WTC11 (cell line): ENCODE measurements at regions not wholly inside any gene's neighbourhood (a gene's known extent, or its start where the extent isn't known, plus 50 kb on each side); places are given as distances from the start of the nearest gene placed in this dataset.

Source experiments
- ATAC-seq: fragments of 200-7000 bp; cut with Tn5 transposase; 2 replicates; pipeline ENCODE4 v1.10.0; 2021; ENCODE audit warnings: mild to moderate bottlenecking, moderate library complexity
- CTCF ChIA-PET: fragments of 300-600 bp; sonication (Branson Sonifier 250); formaldehyde crosslinking; loops from one replicate; lab custom pipeline; 2021; ENCODE audit warnings: antibody characterized with exemption; lab: Charles Lee
- POLR2A ChIA-PET: fragments of 350-600 bp; sonication (Branson Sonifier 250); formaldehyde crosslinking; loops from one replicate; lab custom pipeline; 2021; ENCODE audit warnings: antibody characterized with exemption; lab: Charles Lee
- DNase-seq: peaks from one replicate; pipeline ENCODE4 v3.0.0; 2021; ENCODE audit warnings: low spot score
- H3K27ac Mint-ChIP-seq: 2 replicates; pipeline ENCODE4 v1.8.0; 2021; ENCODE audit warnings: mixed read lengths
- H3K27me3 Mint-ChIP-seq: 2 replicates; pipeline ENCODE4 v1.8.0; 2021; ENCODE audit warnings: low read depth, mild to moderate bottlenecking, moderate library complexity, mixed read lengths
- H3K36me3 Mint-ChIP-seq: 2 replicates; pipeline ENCODE4 v1.8.0; 2021; ENCODE audit warnings: mixed read lengths
- H3K4me1 Mint-ChIP-seq: 2 replicates; pipeline ENCODE4 v1.8.0; 2022; ENCODE audit warnings: mixed read lengths
- H3K4me3 Mint-ChIP-seq: 2 replicates; pipeline ENCODE4 v1.8.0; 2021; ENCODE audit warnings: mild to moderate bottlenecking, moderate library complexity, mixed read lengths
- H3K9me3 Mint-ChIP-seq: 2 replicates; pipeline ENCODE4 v1.8.0; 2021; ENCODE audit warnings: mixed read lengths
- ATF1 ChIP-seq: sonication (generic); formaldehyde crosslinking; IDR thresholded peaks from 2 replicates; pipeline ENCODE4 v1.8.1; 2023; ENCODE audit warnings: mild to moderate bottlenecking, moderate library complexity, missing genetic modification reagents
- CBFB ChIP-seq: sonication (generic); formaldehyde crosslinking; IDR thresholded peaks from 2 replicates; pipeline ENCODE4 v1.8.1; 2022; ENCODE audit warnings: mild to moderate bottlenecking, low read depth, missing genetic modification reagents
- CREB1 ChIP-seq: sonication (generic); formaldehyde crosslinking; IDR thresholded peaks from 2 replicates; pipeline ENCODE4 v1.8.0; 2023; ENCODE audit warnings: mild to moderate bottlenecking, missing genetic modification reagents
- CREM ChIP-seq: sonication (generic); formaldehyde crosslinking; IDR thresholded peaks from 2 replicates; pipeline ENCODE4 v1.8.1; 2022; ENCODE audit warnings: mild to moderate bottlenecking, missing genetic modification reagents, moderate library complexity
- KAT7 ChIP-seq: sonication (generic); formaldehyde crosslinking; IDR thresholded peaks from 2 replicates; pipeline ENCODE4 v1.8.1; 2023; ENCODE audit warnings: missing genetic modification reagents, mild to moderate bottlenecking, borderline replicate concordance
- MYBL2 ChIP-seq: sonication (generic); formaldehyde crosslinking; IDR thresholded peaks from 2 replicates; pipeline ENCODE4 v1.8.1; 2023; ENCODE audit warnings: mild to moderate bottlenecking, moderate library complexity, missing genetic modification reagents
- SMAD4 ChIP-seq: sonication (generic); formaldehyde crosslinking; IDR thresholded peaks from 2 replicates; pipeline ENCODE4 v1.8.0; 2022; ENCODE audit warnings: mild to moderate bottlenecking, missing genetic modification reagents
- TCF7 ChIP-seq: sonication (generic); formaldehyde crosslinking; IDR thresholded peaks from 2 replicates; pipeline ENCODE4 v1.8.0; 2022; ENCODE audit warnings: mild to moderate bottlenecking, low read depth, missing genetic modification reagents, moderate library complexity
- ZBTB21 ChIP-seq: sonication (generic); formaldehyde crosslinking; IDR thresholded peaks from 2 replicates; pipeline ENCODE4 v1.8.1; 2023; ENCODE audit warnings: mild to moderate bottlenecking, missing genetic modification reagents, borderline replicate concordance
- ZNF121 ChIP-seq: sonication (generic); formaldehyde crosslinking; IDR thresholded peaks from 2 replicates; pipeline ENCODE4 v1.8.0; 2023; ENCODE audit warnings: missing genetic modification reagents
- ZNF219 ChIP-seq: sonication (generic); formaldehyde crosslinking; IDR thresholded peaks from 2 replicates; pipeline ENCODE4 v1.8.0; 2023; ENCODE audit warnings: missing genetic modification reagents, mild to moderate bottlenecking, borderline replicate concordance
- ZNF671 ChIP-seq: fragments of 250-450 bp; sonication (Bioruptor Pico); IDR thresholded peaks from 2 replicates; pipeline ENCODE4 v1.8.0; 2021; ENCODE audit warnings: mild to moderate bottlenecking
- TF ChIP-seq, protein P1 (sequence below): sonication (generic); formaldehyde crosslinking; IDR thresholded peaks from 2 replicates; pipeline ENCODE4 v1.8.0; 2023; ENCODE audit warnings: mild to moderate bottlenecking, missing genetic modification reagents
- TF ChIP-seq, protein P2 (sequence below): fragments of 250-450 bp; sonication (Bioruptor Pico); IDR thresholded peaks from 2 replicates; pipeline ENCODE4 v1.8.0; 2021; ENCODE audit warnings: mild to moderate bottlenecking
- TF ChIP-seq, protein P3 (sequence below): sonication (generic); formaldehyde crosslinking; IDR thresholded peaks from 2 replicates; pipeline ENCODE4 v1.8.1; 2023; ENCODE audit warnings: mild to moderate bottlenecking, missing genetic modification reagents, moderate library complexity
- TF ChIP-seq, protein P4 (sequence below): sonication (generic); formaldehyde crosslinking; IDR thresholded peaks from 2 replicates; pipeline ENCODE4 v1.8.1; 2023; ENCODE audit warnings: mild to moderate bottlenecking, missing genetic modification reagents
- TF ChIP-seq, protein P5 (sequence below): sonication (generic); formaldehyde crosslinking; IDR thresholded peaks from 2 replicates; pipeline ENCODE4 v1.8.1; 2022; ENCODE audit warnings: low read depth, missing genetic modification reagents, borderline replicate concordance
- TF ChIP-seq, protein P6 (sequence below): sonication (generic); formaldehyde crosslinking; IDR thresholded peaks from 2 replicates; pipeline ENCODE4 v1.8.1; 2022; ENCODE audit warnings: mild to moderate bottlenecking, moderate library complexity, missing genetic modification reagents
- TF ChIP-seq, protein P7 (sequence below): sonication (generic); formaldehyde crosslinking; IDR thresholded peaks from 2 replicates; pipeline ENCODE4 v1.8.1; 2022; ENCODE audit warnings: mild to moderate bottlenecking, missing genetic modification reagents, moderate library complexity, borderline replicate concordance
- TF ChIP-seq, protein P8 (sequence below): fragments of 250-450 bp; sonication (Bioruptor Pico); IDR thresholded peaks from 2 replicates; pipeline ENCODE4 v1.9.0; 2021; ENCODE audit warnings: mild to moderate bottlenecking

DNA sequence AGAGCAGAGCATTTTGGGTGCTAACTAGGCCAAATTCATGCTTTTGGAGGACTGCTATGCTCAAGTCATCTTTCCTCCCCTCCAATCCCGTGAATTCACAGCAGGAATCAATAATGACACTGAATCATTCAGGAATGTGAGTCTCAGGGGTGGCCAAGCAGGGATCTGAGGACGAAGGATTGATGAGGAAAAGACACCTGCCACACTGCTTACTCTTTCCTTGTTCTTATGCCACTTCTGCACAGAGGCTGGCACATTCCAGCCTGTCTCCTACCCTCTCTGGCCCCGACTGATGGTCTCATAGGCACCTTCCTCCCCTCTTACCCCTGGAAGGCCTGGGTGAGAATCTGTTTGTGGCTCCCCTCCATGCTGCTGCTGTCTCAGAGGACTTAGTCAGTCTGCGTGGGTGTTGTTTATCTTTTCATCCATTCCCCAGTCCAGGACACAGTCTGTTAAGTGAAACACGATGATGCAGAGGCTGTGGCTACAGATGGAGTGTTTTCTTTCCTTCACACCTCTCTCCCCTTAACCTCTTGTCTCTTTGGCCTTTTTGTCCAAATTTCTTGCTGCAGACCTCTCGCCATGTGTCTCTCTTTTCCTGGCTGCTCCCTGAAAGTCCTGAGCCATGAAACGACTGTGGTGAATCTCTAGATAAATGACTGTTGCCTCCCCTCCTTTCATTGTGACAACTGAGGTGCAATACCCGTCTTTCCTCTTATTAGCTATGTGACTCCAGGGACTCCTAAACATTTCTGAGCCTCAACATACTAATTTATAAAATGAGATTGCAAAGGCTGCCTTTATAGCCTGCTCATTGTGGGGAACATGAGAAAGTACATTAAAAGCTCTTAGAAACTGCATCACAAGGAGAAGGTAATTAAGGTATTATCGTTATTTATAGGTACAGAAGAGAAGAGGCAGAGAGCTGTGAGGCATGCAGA is 86.9 kb downstream of the RDH14 start (continued):
- TF ChIP-seq, protein P1, sequence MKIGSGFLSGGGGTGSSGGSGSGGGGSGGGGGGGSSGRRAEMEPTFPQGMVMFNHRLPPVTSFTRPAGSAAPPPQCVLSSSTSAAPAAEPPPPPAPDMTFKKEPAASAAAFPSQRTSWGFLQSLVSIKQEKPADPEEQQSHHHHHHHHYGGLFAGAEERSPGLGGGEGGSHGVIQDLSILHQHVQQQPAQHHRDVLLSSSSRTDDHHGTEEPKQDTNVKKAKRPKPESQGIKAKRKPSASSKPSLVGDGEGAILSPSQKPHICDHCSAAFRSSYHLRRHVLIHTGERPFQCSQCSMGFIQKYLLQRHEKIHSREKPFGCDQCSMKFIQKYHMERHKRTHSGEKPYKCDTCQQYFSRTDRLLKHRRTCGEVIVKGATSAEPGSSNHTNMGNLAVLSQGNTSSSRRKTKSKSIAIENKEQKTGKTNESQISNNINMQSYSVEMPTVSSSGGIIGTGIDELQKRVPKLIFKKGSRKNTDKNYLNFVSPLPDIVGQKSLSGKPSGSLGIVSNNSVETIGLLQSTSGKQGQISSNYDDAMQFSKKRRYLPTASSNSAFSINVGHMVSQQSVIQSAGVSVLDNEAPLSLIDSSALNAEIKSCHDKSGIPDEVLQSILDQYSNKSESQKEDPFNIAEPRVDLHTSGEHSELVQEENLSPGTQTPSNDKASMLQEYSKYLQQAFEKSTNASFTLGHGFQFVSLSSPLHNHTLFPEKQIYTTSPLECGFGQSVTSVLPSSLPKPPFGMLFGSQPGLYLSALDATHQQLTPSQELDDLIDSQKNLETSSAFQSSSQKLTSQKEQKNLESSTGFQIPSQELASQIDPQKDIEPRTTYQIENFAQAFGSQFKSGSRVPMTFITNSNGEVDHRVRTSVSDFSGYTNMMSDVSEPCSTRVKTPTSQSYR, result no peak
- no peak for TF ChIP-seq ATF1 (CRISPR knock-in tag)
- no peak for TF ChIP-seq SMAD4 (CRISPR knock-in tag)
- TF ChIP-seq, protein P2, sequence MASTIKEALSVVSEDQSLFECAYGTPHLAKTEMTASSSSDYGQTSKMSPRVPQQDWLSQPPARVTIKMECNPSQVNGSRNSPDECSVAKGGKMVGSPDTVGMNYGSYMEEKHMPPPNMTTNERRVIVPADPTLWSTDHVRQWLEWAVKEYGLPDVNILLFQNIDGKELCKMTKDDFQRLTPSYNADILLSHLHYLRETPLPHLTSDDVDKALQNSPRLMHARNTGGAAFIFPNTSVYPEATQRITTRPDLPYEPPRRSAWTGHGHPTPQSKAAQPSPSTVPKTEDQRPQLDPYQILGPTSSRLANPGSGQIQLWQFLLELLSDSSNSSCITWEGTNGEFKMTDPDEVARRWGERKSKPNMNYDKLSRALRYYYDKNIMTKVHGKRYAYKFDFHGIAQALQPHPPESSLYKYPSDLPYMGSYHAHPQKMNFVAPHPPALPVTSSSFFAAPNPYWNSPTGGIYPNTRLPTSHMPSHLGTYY (CRISPR knock-in tag), result no peak
- TF ChIP-seq ZNF219 (CRISPR knock-in tag), result no peak
- TF ChIP-seq ZBTB21 (CRISPR knock-in tag), result no peak
- TF ChIP-seq CBFB (CRISPR knock-in tag), result no peak
- TF ChIP-seq, protein P3, sequence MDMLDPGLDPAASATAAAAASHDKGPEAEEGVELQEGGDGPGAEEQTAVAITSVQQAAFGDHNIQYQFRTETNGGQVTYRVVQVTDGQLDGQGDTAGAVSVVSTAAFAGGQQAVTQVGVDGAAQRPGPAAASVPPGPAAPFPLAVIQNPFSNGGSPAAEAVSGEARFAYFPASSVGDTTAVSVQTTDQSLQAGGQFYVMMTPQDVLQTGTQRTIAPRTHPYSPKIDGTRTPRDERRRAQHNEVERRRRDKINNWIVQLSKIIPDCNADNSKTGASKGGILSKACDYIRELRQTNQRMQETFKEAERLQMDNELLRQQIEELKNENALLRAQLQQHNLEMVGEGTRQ (CRISPR knock-in tag), result no peak
- TF ChIP-seq, protein P4, sequence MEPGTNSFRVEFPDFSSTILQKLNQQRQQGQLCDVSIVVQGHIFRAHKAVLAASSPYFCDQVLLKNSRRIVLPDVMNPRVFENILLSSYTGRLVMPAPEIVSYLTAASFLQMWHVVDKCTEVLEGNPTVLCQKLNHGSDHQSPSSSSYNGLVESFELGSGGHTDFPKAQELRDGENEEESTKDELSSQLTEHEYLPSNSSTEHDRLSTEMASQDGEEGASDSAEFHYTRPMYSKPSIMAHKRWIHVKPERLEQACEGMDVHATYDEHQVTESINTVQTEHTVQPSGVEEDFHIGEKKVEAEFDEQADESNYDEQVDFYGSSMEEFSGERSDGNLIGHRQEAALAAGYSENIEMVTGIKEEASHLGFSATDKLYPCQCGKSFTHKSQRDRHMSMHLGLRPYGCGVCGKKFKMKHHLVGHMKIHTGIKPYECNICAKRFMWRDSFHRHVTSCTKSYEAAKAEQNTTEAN (CRISPR knock-in tag), result no peak
- TF ChIP-seq, protein P5, sequence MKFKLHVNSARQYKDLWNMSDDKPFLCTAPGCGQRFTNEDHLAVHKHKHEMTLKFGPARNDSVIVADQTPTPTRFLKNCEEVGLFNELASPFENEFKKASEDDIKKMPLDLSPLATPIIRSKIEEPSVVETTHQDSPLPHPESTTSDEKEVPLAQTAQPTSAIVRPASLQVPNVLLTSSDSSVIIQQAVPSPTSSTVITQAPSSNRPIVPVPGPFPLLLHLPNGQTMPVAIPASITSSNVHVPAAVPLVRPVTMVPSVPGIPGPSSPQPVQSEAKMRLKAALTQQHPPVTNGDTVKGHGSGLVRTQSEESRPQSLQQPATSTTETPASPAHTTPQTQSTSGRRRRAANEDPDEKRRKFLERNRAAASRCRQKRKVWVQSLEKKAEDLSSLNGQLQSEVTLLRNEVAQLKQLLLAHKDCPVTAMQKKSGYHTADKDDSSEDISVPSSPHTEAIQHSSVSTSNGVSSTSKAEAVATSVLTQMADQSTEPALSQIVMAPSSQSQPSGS (CRISPR knock-in tag), result no peak
- TF ChIP-seq MYBL2, result no peak
- TF ChIP-seq, protein P6, sequence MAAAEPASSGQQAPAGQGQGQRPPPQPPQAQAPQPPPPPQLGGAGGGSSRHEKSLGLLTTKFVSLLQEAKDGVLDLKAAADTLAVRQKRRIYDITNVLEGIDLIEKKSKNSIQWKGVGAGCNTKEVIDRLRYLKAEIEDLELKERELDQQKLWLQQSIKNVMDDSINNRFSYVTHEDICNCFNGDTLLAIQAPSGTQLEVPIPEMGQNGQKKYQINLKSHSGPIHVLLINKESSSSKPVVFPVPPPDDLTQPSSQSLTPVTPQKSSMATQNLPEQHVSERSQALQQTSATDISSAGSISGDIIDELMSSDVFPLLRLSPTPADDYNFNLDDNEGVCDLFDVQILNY (CRISPR knock-in tag), result no peak
- TF ChIP-seq, protein P7, sequence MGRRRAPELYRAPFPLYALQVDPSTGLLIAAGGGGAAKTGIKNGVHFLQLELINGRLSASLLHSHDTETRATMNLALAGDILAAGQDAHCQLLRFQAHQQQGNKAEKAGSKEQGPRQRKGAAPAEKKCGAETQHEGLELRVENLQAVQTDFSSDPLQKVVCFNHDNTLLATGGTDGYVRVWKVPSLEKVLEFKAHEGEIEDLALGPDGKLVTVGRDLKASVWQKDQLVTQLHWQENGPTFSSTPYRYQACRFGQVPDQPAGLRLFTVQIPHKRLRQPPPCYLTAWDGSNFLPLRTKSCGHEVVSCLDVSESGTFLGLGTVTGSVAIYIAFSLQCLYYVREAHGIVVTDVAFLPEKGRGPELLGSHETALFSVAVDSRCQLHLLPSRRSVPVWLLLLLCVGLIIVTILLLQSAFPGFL, result no peak

DNA sequence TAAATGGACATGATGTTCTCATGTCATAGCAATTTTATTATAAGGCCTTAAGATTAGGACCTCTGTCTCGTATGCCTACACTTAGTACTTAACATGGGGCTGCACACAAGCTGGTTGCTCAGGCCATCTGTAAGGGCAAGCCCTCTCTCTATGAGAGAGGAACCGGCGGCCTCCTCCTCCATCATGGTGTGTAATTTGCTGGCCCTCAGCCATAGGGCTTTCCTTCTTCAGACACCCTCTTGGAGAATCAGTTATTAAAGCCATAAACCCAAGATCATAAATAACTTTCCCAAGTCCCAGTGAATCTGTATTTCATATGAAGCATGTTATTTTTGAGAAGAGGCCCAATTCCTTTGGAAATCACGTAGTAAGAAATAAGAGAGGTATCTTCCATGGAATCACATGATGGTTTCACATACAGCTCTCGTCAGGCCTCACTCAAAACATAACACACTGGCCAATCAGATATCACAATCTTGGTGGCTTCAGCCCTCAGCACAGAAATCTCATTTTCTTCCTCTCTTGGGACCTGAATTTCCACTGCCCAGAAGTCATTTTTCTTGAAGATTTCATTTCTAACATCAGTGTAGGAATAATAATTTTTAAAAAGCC is 92.6 kb downstream of the RDH14 start:
- Mint-ChIP-seq H3K27ac (no peak overlapping the region), H3K36me3 (no peaks in the 10 kb centered on the region), H3K4me3 (no peak overlapping the region), H3K27me3 (no peaks in the 10 kb centered on the region; the same call in 1 of the 2 replicates), H3K9me3 (no peaks in the 10 kb centered on the region), H3K4me1 (no peaks in the 10 kb centered on the region)
- no peak for DNase-seq
- ChIA-PET CTCF (no interaction called here), POLR2A (no interaction called here)
- no peak for ATAC-seq
- TF ChIP-seq ZNF121 (CRISPR knock-in tag) (no peak), TCF7 (CRISPR knock-in tag) (no peak), ZNF671 (no peak), CREM (no peak), CREB1 (CRISPR knock-in tag) (no peak), KAT7 (CRISPR knock-in tag) (no peak)
- TF ChIP-seq, protein P5 (CRISPR knock-in tag), result no peak
- TF ChIP-seq, protein P8, sequence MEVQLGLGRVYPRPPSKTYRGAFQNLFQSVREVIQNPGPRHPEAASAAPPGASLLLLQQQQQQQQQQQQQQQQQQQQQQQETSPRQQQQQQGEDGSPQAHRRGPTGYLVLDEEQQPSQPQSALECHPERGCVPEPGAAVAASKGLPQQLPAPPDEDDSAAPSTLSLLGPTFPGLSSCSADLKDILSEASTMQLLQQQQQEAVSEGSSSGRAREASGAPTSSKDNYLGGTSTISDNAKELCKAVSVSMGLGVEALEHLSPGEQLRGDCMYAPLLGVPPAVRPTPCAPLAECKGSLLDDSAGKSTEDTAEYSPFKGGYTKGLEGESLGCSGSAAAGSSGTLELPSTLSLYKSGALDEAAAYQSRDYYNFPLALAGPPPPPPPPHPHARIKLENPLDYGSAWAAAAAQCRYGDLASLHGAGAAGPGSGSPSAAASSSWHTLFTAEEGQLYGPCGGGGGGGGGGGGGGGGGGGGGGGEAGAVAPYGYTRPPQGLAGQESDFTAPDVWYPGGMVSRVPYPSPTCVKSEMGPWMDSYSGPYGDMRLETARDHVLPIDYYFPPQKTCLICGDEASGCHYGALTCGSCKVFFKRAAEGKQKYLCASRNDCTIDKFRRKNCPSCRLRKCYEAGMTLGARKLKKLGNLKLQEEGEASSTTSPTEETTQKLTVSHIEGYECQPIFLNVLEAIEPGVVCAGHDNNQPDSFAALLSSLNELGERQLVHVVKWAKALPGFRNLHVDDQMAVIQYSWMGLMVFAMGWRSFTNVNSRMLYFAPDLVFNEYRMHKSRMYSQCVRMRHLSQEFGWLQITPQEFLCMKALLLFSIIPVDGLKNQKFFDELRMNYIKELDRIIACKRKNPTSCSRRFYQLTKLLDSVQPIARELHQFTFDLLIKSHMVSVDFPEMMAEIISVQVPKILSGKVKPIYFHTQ (CRISPR knock-in tag), result no peak
